GM12878 (cell line): ENCODE measurements at regions not wholly inside any gene's neighbourhood (a gene's known extent, or its start where the extent isn't known, plus 50 kb on each side); places are given as distances from the start of the nearest gene placed in this dataset.

ENCODE experiments used
- ATAC-seq: fragments of 200-7000 bp; cut with Tn5 transposase; 3 replicates; pipeline ENCODE4 v1.9.1; 2020; ENCODE audit warnings: mild to moderate bottlenecking, moderate library complexity
- BruUV-seq: library from RNA; stranded (reverse); fragments of 400-500 nt; replicated peaks from 2 replicates; lab custom pipeline; 2021; lab: Mats Ljungman, UMichigan
- CTCF ChIA-PET: fragments of 300-600 bp; sonication (Branson Sonifier 250); formaldehyde crosslinking; extraction: SDS; loops from one replicate; lab custom pipeline; 2021; ENCODE audit warnings: inconsistent platforms; lab: Yijun Ruan, JAX
- POLR2A ChIA-PET: fragments of 350-600 bp; formaldehyde crosslinking; extraction: SDS; loops from one replicate; lab custom pipeline; 2021; ENCODE audit warnings: inconsistent platforms; lab: Charles Lee
- RAD21 ChIA-PET: fragments of 300-600 bp; sonication (Branson Sonifier 250); formaldehyde crosslinking; loops from one replicate; lab custom pipeline; 2023; ENCODE audit warnings: antibody characterized with exemption; ENCODE audit not compliant: unreplicated experiment; lab: Charles Lee
- SMC1A ChIA-PET: fragments of 300-600 bp; sonication (Branson Sonifier 250); formaldehyde crosslinking; loops from one replicate; lab custom pipeline; 2023; ENCODE audit not compliant: unreplicated experiment, uncharacterized antibody; lab: Charles Lee
- DNase-seq: peaks from one replicate; pipeline ENCODE4 v3.0.0-alpha.2; 2011; ENCODE audit warnings: low read depth, low spot score
- FAIRE-seq: peaks from 3 replicates; lab custom pipeline; 2011; peaks lifted over from hg19 to GRCh38; lab: Jason Lieb, UNC
- H2AFZ ChIP-seq: 2 replicates; pipeline ENCODE4 v1.6.0; 2011; ENCODE audit warnings: low read depth, low read length, control low read depth; ENCODE audit not compliant: control insufficient read depth
- H3K27ac ChIP-seq: 2 replicates; pipeline ENCODE4 v1.5.1; 2011; ENCODE audit warnings: control low read depth; ENCODE audit not compliant: control insufficient read depth, insufficient read depth
- H3K27me3 ChIP-seq, 2 experiments: replicated peaks in 1 of 2; 2 replicates each; pipeline versions ENCODE4 v1.6.0 to v1.6.1; 2011; ENCODE audit warnings: low read length in 1 of 2; ENCODE audit not compliant: control insufficient read depth in 2 of 2, insufficient read depth in 2 of 2
- H3K36me3 ChIP-seq, 2 experiments: 2 replicates each; pipeline ENCODE4 v1.5.1; 2011; ENCODE audit warnings: low read length in 1 of 2; ENCODE audit not compliant: control insufficient read depth in 2 of 2, insufficient read depth in 2 of 2
- H3K4me1 ChIP-seq: 2 replicates; pipeline ENCODE4 v1.6.1; 2011; ENCODE audit warnings: mild to moderate bottlenecking, low read length, moderate library complexity, mixed read lengths; ENCODE audit not compliant: control insufficient read depth, insufficient read depth
- H3K4me2 ChIP-seq: 2 replicates; pipeline ENCODE4 v1.6.0; 2011; ENCODE audit warnings: control low read depth; ENCODE audit not compliant: control insufficient read depth, insufficient read depth
- H3K4me3 ChIP-seq: fragments of 200-600 bp; sonication (generic); 2 replicates; pipeline ENCODE4 v1.5.1; 2016
- H3K79me2 ChIP-seq: 2 replicates; pipeline ENCODE4 v1.6.0; 2011; ENCODE audit warnings: low read length; ENCODE audit not compliant: control insufficient read depth, insufficient read depth
- H3K9ac ChIP-seq: 2 replicates; pipeline ENCODE4 v1.8.0; 2011; ENCODE audit warnings: low read length, control low read depth, mixed read lengths; ENCODE audit not compliant: control insufficient read depth, insufficient read depth
- H3K9me3 ChIP-seq: replicated peaks from 3 replicates; pipeline ENCODE4 v1.5.1; 2011; ENCODE audit warnings: mild to moderate bottlenecking, low read length; ENCODE audit not compliant: control insufficient read depth, insufficient read depth
- H4K20me1 ChIP-seq: 2 replicates; pipeline ENCODE4 v1.6.0; 2011; ENCODE audit not compliant: control insufficient read depth, insufficient read depth
- CHD2 ChIP-seq: IDR thresholded peaks from 2 replicates; pipeline ENCODE4 v1.6.1; 2011; ENCODE audit warnings: low read depth, low read length, improper control_type of control experiment, borderline replicate concordance
- GABPA ChIP-seq: IDR thresholded peaks from 2 replicates; pipeline ENCODE4 v1.6.1; 2014; ENCODE audit warnings: antibody characterized with exemption, low read depth, mild to moderate bottlenecking, inconsistent platforms
- LARP7 ChIP-seq: fragments of 450-650 bp; IDR thresholded peaks from 2 replicates; pipeline ENCODE4 v1.6.1; 2017; ENCODE audit warnings: mild to moderate bottlenecking
- MEF2B ChIP-seq: fragments of 450-650 bp; IDR thresholded peaks from 2 replicates; pipeline ENCODE4 v1.6.1; 2018; ENCODE audit warnings: mild to moderate bottlenecking, moderate library complexity; ENCODE audit not compliant: partially characterized antibody, poor library complexity, severe bottlenecking
- RAD51 ChIP-seq: fragments of 450-650 bp; IDR thresholded peaks from 2 replicates; pipeline ENCODE4 v1.6.1; 2016; ENCODE audit warnings: moderate library complexity, mild to moderate bottlenecking, inconsistent platforms
- WGBS: methylation state at CpG from one replicate; pipeline ENCODE4 v1.1.6; 2016; ENCODE audit warnings: low lambda C conversion rate; ENCODE audit not compliant: insufficient replicate concordance, insufficient coverage; ENCODE audit errors: missing lambda C conversion rate; 5-methylcytosine and 5-hydroxymethylcytosine counted together
- in situ Hi-C: fragments of 300-500 bp; cut with MboI; formaldehyde crosslinking; loops from 9 replicates; pipeline ENCODE4 v1.14.3; 2018; ENCODE audit warnings: mixed read lengths
- intact Hi-C: fragments of 100-400 bp; cut with micrococcal nuclease; formaldehyde crosslinking; loops from one replicate; pipeline ENCODE4 v1.14.2; 2022; ENCODE audit not compliant: unreplicated experiment
- TF ChIP-seq, protein P1 (sequence below): fragments of 450-650 bp; IDR thresholded peaks from 2 replicates; pipeline ENCODE4 v1.6.1; 2017; ENCODE audit warnings: mild to moderate bottlenecking, low read depth, inconsistent platforms; ENCODE audit not compliant: poor library complexity, severe bottlenecking
- TF ChIP-seq, protein P2 (sequence below): IDR thresholded peaks from 2 replicates; pipeline ENCODE4 v1.6.1; 2012; ENCODE audit warnings: low read depth, low read length, improper control_type of control experiment

DNA sequence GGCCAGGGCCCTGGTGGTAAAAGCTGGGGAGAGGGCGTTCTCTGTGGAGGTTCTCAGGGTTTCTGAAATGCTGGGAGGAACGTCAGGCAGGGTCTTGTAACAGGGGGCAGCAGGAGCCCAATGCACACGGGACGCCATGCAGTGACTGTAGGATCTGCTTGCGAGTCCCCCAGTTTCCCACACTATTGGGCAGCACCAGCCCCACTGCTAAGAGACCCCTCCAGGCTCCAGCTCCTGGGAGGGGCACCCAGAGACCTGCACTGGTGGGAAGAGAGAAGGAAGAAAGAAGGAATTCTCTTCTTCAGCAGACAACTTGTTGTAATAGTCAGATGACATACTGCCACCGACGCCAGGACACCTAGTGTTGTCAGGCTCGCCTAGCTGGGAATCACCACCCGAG lies 55.2 kb upstream of the RNF7 start:
- 68% methylated on average over 9 of the region's 9 CpGs for WGBS
- Histone ChIP-seq H3K9me3 (no peaks in the 10 kb centered on the region), H2AFZ (no peak overlapping the region), H3K36me3 (no peaks in the 10 kb centered on the region), H3K4me1 (no peaks in the 10 kb centered on the region), H3K79me2 (no peaks in the 10 kb centered on the region), H3K4me2 (no peak overlapping the region), H3K9ac (no peak overlapping the region), H4K20me1 (no peaks in the 10 kb centered on the region), H3K4me3 (no peak overlapping the region), H3K27me3 (no peaks in the 10 kb centered on the region), H3K27ac (no peak overlapping the region)
- DNase-seq (no peak), ATAC-seq (no peak), FAIRE-seq (no peak)
- ChIA-PET RAD21 (no interaction called here), POLR2A (no interaction called here), CTCF (interaction anchor here (1.0 kb wide), 1 partner anchor 9 kb away, joined by 3 read pairs; no protein-coding TSS in a partner anchor), SMC1A (no interaction called here)
- in situ Hi-C loops (no loop called here), intact Hi-C loops (no loop called here)
- TF ChIP-seq MEF2B (no peak), GABPA (no peak), RAD51 (no peak), LARP7 (no peak), CHD2 (no peak)
- TF ChIP-seq, protein P1, sequence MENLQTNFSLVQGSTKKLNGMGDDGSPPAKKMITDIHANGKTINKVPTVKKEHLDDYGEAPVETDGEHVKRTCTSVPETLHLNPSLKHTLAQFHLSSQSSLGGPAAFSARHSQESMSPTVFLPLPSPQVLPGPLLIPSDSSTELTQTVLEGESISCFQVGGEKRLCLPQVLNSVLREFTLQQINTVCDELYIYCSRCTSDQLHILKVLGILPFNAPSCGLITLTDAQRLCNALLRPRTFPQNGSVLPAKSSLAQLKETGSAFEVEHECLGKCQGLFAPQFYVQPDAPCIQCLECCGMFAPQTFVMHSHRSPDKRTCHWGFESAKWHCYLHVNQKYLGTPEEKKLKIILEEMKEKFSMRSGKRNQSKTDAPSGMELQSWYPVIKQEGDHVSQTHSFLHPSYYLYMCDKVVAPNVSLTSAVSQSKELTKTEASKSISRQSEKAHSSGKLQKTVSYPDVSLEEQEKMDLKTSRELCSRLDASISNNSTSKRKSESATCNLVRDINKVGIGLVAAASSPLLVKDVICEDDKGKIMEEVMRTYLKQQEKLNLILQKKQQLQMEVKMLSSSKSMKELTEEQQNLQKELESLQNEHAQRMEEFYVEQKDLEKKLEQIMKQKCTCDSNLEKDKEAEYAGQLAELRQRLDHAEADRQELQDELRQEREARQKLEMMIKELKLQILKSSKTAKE = no peak
- TF ChIP-seq, protein P2, sequence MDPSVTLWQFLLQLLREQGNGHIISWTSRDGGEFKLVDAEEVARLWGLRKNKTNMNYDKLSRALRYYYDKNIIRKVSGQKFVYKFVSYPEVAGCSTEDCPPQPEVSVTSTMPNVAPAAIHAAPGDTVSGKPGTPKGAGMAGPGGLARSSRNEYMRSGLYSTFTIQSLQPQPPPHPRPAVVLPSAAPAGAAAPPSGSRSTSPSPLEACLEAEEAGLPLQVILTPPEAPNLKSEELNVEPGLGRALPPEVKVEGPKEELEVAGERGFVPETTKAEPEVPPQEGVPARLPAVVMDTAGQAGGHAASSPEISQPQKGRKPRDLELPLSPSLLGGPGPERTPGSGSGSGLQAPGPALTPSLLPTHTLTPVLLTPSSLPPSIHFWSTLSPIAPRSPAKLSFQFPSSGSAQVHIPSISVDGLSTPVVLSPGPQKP = no peak
- no TSS peak for BruUV-seq
